ENCODE measurements at regions not wholly inside any gene's neighbourhood (a gene's known extent, or its start where the extent isn't known, plus 50 kb on each side); places are given as distances from the start of the nearest gene placed in this dataset.

DNA sequence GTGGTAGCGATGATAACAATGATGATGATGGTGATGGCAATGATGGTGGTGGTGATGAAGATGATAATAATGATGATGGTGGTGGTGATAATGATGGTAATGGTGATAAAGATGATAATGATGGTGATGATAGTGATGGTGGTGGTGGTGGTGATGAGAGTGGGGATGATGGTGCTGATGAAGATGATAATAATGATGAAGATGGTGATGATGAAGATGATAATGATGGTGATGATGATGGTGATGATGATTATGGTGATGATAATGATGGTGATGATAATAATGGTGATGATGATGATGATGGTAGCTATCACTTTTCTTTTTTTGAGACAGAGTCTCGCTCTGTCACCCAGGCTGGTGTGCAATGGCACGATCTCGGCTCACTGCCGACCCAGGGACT, 144.5 kb upstream of the PCBD1 start:
- no peak for ATAC-seq
- TF ChIP-seq, protein P1, sequence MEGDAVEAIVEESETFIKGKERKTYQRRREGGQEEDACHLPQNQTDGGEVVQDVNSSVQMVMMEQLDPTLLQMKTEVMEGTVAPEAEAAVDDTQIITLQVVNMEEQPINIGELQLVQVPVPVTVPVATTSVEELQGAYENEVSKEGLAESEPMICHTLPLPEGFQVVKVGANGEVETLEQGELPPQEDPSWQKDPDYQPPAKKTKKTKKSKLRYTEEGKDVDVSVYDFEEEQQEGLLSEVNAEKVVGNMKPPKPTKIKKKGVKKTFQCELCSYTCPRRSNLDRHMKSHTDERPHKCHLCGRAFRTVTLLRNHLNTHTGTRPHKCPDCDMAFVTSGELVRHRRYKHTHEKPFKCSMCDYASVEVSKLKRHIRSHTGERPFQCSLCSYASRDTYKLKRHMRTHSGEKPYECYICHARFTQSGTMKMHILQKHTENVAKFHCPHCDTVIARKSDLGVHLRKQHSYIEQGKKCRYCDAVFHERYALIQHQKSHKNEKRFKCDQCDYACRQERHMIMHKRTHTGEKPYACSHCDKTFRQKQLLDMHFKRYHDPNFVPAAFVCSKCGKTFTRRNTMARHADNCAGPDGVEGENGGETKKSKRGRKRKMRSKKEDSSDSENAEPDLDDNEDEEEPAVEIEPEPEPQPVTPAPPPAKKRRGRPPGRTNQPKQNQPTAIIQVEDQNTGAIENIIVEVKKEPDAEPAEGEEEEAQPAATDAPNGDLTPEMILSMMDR (IDR thresholded peaks at IDR 0.05), result no peak
- no peaks in the 10 kb centered on the region for H3K9me3 ChIP-seq
- DNase-seq, result no peak
- intact Hi-C loops (cut with DNase I, micrococcal nuclease), result no loop called here
- no peak overlapping the region for H3K4me3 ChIP-seq
- no peaks in the 10 kb centered on the region for H3K36me3 ChIP-seq (ENCODE audit: low read depth)
- no peaks in the 10 kb centered on the region for H3K4me1 ChIP-seq (ENCODE audit: low read depth)

DNA sequence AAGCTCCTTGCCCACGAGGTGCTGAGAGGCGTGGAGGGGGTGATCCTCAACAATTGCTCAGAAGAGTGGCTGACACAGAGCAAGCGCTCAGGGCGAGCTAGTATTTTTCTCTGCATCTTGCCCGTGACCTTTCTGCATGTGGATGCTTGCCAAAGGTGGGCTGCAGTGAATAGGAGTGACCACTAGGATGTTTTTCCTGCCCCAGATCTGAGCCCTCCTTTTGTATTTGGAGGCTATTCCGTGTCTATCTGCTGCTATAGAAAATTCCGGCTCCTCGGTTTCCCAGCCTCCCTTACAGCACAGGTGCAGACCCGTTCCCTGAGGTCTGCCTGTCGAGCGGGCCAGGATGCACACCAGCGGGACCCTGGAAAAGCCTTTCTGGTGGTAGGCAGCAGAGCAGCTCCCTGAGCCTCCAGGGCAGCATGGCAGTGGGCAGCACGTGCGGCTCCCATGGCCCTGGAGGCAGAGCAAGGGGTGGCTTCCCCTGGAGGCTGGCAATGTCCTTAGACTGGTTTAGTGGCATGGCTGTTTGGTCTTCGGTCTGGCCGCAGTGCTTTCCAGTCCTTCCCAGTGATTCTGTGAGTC, 145.1 kb upstream of the PCBD1 start:
- ATAC-seq (no peak), DNase-seq (no peak)
- Histone ChIP-seq H3K4me1 (ENCODE audit: low read depth) (no peaks in the 10 kb centered on the region), H3K9me3 (no peaks in the 10 kb centered on the region), H3K4me3 (no peak overlapping the region), H3K36me3 (ENCODE audit: low read depth) (no peaks in the 10 kb centered on the region)
- intact Hi-C loops (cut with DNase I, micrococcal nuclease), result no loop called here
- TF ChIP-seq, protein P1 (IDR thresholded peaks at IDR 0.05), result no peak

DNA sequence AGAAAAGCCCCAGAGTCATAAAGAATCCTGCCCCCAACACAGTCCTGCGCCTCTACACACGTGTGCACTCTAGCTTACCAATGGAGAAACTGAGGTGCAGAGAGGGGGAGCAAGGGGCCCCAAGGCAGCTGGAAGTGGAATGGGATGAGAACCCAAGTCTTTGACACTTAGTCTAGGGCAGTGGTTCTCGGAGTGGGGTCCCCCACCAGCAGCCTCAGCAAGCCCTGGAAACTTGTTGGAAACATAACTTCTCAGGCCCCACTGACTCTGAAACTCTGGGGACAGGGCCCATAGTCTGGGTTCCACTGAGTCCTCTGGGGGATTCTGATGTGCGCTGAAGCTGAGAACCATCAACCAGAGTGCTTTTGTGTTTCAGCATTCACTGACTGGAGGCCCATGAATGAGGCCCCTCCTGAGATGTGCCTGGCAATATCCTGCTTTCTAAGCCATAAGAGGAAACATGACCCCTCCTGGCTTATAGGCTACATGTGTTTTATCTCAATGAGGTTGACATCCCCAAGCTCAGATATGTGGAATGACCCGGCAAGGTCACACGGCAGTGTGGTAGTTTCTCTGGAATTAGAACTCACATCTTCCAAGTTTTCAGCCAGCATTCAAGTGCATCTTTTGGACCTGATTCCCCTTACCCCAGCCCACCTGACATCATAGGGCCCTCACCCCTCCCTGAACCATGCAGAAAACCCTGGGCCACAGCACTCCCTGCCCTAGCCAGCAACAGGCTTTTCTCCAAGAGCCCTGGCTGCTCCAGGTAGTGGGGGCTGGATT, 147.3 kb upstream of the PCBD1 start:
- no peaks in the 10 kb centered on the region for H3K9me3 ChIP-seq
- no peaks in the 10 kb centered on the region for H3K4me1 ChIP-seq (ENCODE audit: low read depth)
- intact Hi-C loops (cut with DNase I, micrococcal nuclease), result no loop called here
- H3K36me3 ChIP-seq (ENCODE audit: low read depth), result no peaks in the 10 kb centered on the region
- ATAC-seq (no peak), DNase-seq (no peak)
- TF ChIP-seq, protein P1 (IDR thresholded peaks at IDR 0.05), result no peak
- H3K4me3 ChIP-seq, result no peak overlapping the region

DNA sequence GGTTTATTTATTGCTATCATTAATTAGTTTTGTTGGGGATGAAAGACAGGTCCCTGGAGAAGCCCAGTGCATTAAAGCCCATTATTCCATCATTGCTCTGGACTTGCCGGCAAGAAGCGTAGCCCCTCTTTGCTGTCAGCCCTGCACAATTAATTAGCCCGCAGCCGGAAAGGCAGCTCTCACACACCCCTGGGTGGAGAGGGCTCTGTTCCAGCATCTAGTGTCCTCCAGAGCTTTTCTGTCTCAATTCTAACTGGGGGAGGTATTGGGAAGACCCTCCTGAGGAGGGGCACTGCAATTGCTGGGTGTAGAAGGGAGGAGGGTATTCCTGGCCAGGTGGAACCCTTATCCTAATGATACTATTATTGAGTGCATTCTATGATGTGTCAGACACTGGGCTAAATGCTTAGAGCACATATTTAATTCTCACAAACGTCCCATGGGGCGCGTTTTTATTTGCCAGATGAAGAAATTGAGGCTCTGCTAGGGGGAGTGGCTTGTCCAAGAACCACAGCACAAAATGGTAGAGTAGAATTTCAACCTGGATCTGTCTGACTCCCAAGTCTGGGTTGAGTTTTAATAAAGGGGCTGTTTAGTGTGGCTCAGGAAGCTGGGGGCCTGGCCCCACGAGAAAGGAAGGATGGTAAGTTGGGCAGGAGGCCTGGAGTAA, 148.1 kb upstream of the PCBD1 start:
- intact Hi-C loops (cut with DNase I, micrococcal nuclease), result no loop called here
- no peak overlapping the region for H3K4me3 ChIP-seq
- H3K9me3 ChIP-seq, result no peaks in the 10 kb centered on the region
- TF ChIP-seq, protein P1 (IDR thresholded peaks at IDR 0.05), result no peak
- H3K4me1 ChIP-seq (ENCODE audit: low read depth), result no peaks in the 10 kb centered on the region
- H3K36me3 ChIP-seq (ENCODE audit: low read depth), result no peaks in the 10 kb centered on the region
- ATAC-seq, result no peak
- DNase-seq, result no peak

DNA sequence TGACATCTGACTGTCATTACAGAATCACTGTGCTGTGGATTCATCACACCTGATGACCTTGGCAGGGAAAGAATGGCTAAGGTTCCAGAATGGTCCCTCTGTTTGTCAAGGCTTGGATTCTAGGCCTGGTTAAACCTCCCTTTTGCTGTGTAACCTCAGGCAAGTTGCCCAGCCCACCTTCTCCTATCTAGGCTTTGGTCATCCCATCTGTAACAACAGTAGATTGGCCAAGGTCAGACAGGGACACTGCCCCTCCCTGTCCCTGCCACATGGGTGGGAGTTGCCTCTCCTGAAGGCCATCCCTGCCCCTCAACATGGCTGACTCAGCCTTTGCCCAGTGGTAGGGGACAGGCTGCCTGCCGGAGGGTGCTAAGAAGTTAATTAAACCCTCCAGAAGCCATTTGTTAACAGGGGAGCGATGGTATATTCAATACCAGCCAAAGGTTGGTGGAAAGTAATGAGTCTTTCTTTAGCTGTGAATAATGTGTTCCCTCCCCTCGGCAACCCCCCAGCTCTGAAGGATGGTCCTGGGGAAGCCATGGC, 149.8 kb upstream of the PCBD1 start:
- ATAC-seq (no peak), DNase-seq (no peak)
- Histone ChIP-seq H3K4me3 (no peak overlapping the region), H3K4me1 (ENCODE audit: low read depth) (no peaks in the 10 kb centered on the region), H3K36me3 (ENCODE audit: low read depth) (no peaks in the 10 kb centered on the region), H3K9me3 (no peaks in the 10 kb centered on the region)
- intact Hi-C loops (cut with DNase I, micrococcal nuclease), result no loop called here
- TF ChIP-seq, protein P1 (IDR thresholded peaks at IDR 0.05), result no peak
